ENCODE measurements at regions not wholly inside any gene's neighbourhood (a gene's known extent, or its start where the extent isn't known, plus 50 kb on each side); places are given as distances from the start of the nearest gene placed in this dataset.

GRCh38 chr12:127903146-127903545 is 363.8 kb upstream of the TMEM132C start:
- no peaks in the 10 kb centered on the region for H3K9me3 ChIP-seq (ENCODE audit: insufficient read depth, low read length)
- H3K4me2 ChIP-seq (ENCODE audit: low read depth, low read length, poor library complexity, severe bottlenecking): no peak overlapping the region
- H3K4me3 ChIP-seq (ENCODE audit: insufficient read depth, low read length, poor library complexity, severe bottlenecking): no peak overlapping the region
- no peaks in the 10 kb centered on the region for H3K9me2 ChIP-seq (replicated peaks; ENCODE audit: insufficient read depth, low read length)
- H3K9ac ChIP-seq (ENCODE audit: low read length): no peak overlapping the region
- no peaks in the 10 kb centered on the region for H4K20me1 ChIP-seq (ENCODE audit: low read depth, low read length)
- H2AFZ ChIP-seq (ENCODE audit: low read depth, low read length, severe bottlenecking): no peak overlapping the region
- H3F3A ChIP-seq (ENCODE audit: insufficient read depth): no peaks in the 10 kb centered on the region
- no peaks in the 10 kb centered on the region for H3K79me2 ChIP-seq (ENCODE audit: insufficient read depth, low read length)
- TF ChIP-seq CTCF (IDR thresholded peaks at IDR 0.05; ENCODE audit: insufficient read depth, low read length, poor library complexity, severe bottlenecking) (no peak), EZH2phosphoT487 (conservative IDR thresholded peaks at IDR 0.05; ENCODE audit: low read length) (no peak)
- H3K27me3 ChIP-seq (ENCODE audit: low read length): no peaks in the 10 kb centered on the region
- no peak overlapping the region for H3K27ac ChIP-seq (ENCODE audit: low read depth, low read length)
- no peaks in the 10 kb centered on the region for H3K36me3 ChIP-seq (ENCODE audit: low read length)

- Histone ChIP-seq H3K27me3 (ENCODE audit: low read length) (no peaks in the 10 kb centered on the region), H3K9me3 (ENCODE audit: insufficient read depth, low read length) (no peaks in the 10 kb centered on the region), H3K79me2 (ENCODE audit: insufficient read depth, low read length) (no peaks in the 10 kb centered on the region), H3K27ac (ENCODE audit: low read depth, low read length) (no peak overlapping the region), H3K4me2 (ENCODE audit: low read depth, low read length, poor library complexity, severe bottlenecking) (no peak overlapping the region), H3K4me3 (ENCODE audit: insufficient read depth, low read length, poor library complexity, severe bottlenecking) (no peak overlapping the region), H4K20me1 (ENCODE audit: low read depth, low read length) (no peaks in the 10 kb centered on the region), H3K36me3 (ENCODE audit: low read length) (no peaks in the 10 kb centered on the region), H3F3A (ENCODE audit: insufficient read depth) (no peaks in the 10 kb centered on the region), H3K9ac (ENCODE audit: low read length) (no peak overlapping the region), H3K9me2 (replicated peaks; ENCODE audit: insufficient read depth, low read length) (no peaks in the 10 kb centered on the region), H2AFZ (ENCODE audit: low read depth, low read length, severe bottlenecking) (no peak overlapping the region)
- TF ChIP-seq EZH2phosphoT487 (conservative IDR thresholded peaks at IDR 0.05; ENCODE audit: low read length) (no peak), CTCF (IDR thresholded peaks at IDR 0.05; ENCODE audit: insufficient read depth, low read length, poor library complexity, severe bottlenecking) (no peak)
These were observed 357.9 kb upstream of the TMEM132C start for GRCh38 chr12:127909041-127909440.

- Histone ChIP-seq H4K20me1 (ENCODE audit: low read depth, low read length) (no peaks in the 10 kb centered on the region), H3K36me3 (ENCODE audit: low read length) (no peaks in the 10 kb centered on the region)
- TF ChIP-seq EZH2phosphoT487 (conservative IDR thresholded peaks at IDR 0.05; ENCODE audit: low read length) (no peak), CTCF (IDR thresholded peaks at IDR 0.05; ENCODE audit: insufficient read depth, low read length, poor library complexity, severe bottlenecking) (no peak)
These were observed 355.7 kb upstream of the TMEM132C start for GRCh38 chr12:127911291-127911690.

More at GRCh38 chr12:127911291-127911690, 355.7 kb upstream of the TMEM132C start:
- no peaks in the 10 kb centered on the region for H3K9me2 ChIP-seq (replicated peaks; ENCODE audit: insufficient read depth, low read length)
- no peaks in the 10 kb centered on the region for H3K79me2 ChIP-seq (ENCODE audit: insufficient read depth, low read length)
- no peak overlapping the region for H3K9ac ChIP-seq (ENCODE audit: low read length)
- no peaks in the 10 kb centered on the region for H3K9me3 ChIP-seq (ENCODE audit: insufficient read depth, low read length)
- H2AFZ ChIP-seq (ENCODE audit: low read depth, low read length, severe bottlenecking): no peak overlapping the region
- no peaks in the 10 kb centered on the region for H3K27me3 ChIP-seq (ENCODE audit: low read length)
- H3K4me3 ChIP-seq (ENCODE audit: insufficient read depth, low read length, poor library complexity, severe bottlenecking): no peak overlapping the region
- H3F3A ChIP-seq (ENCODE audit: insufficient read depth): no peaks in the 10 kb centered on the region
- H3K27ac ChIP-seq (ENCODE audit: low read depth, low read length): no peak overlapping the region
- H3K4me2 ChIP-seq (ENCODE audit: low read depth, low read length, poor library complexity, severe bottlenecking): no peak overlapping the region
